GM12878 (cell line): ENCODE measurements at regions not wholly inside any gene's neighbourhood (a gene's known extent, or its start where the extent isn't known, plus 50 kb on each side); places are given as distances from the start of the nearest gene placed in this dataset.

Experiments used
- ATAC-seq: fragments of 200-7000 bp; cut with Tn5 transposase; 3 replicates; pipeline ENCODE4 v1.9.1; 2020; ENCODE audit warnings: mild to moderate bottlenecking, moderate library complexity
- BruUV-seq: library from RNA; stranded (reverse); fragments of 400-500 nt; replicated peaks from 2 replicates; lab custom pipeline; 2021; lab: Mats Ljungman, UMichigan
- CTCF ChIA-PET: fragments of 300-600 bp; sonication (Branson Sonifier 250); formaldehyde crosslinking; extraction: SDS; loops from one replicate; lab custom pipeline; 2021; ENCODE audit warnings: inconsistent platforms; lab: Yijun Ruan, JAX
- POLR2A ChIA-PET: fragments of 350-600 bp; formaldehyde crosslinking; extraction: SDS; loops from one replicate; lab custom pipeline; 2021; ENCODE audit warnings: inconsistent platforms; lab: Charles Lee
- RAD21 ChIA-PET: fragments of 300-600 bp; sonication (Branson Sonifier 250); formaldehyde crosslinking; loops from one replicate; lab custom pipeline; 2023; ENCODE audit warnings: antibody characterized with exemption; ENCODE audit not compliant: unreplicated experiment; lab: Charles Lee
- SMC1A ChIA-PET: fragments of 300-600 bp; sonication (Branson Sonifier 250); formaldehyde crosslinking; loops from one replicate; lab custom pipeline; 2023; ENCODE audit not compliant: unreplicated experiment, uncharacterized antibody; lab: Charles Lee
- DNase-seq: peaks from one replicate; pipeline ENCODE4 v3.0.0-alpha.2; 2011; ENCODE audit warnings: low read depth, low spot score
- FAIRE-seq: peaks from 3 replicates; lab custom pipeline; 2011; peaks lifted over from hg19 to GRCh38; lab: Jason Lieb, UNC
- H2AFZ ChIP-seq: 2 replicates; pipeline ENCODE4 v1.6.0; 2011; ENCODE audit warnings: low read depth, low read length, control low read depth; ENCODE audit not compliant: control insufficient read depth
- H3K27ac ChIP-seq: 2 replicates; pipeline ENCODE4 v1.5.1; 2011; ENCODE audit warnings: control low read depth; ENCODE audit not compliant: control insufficient read depth, insufficient read depth
- H3K27me3 ChIP-seq, 2 experiments: replicated peaks in 1 of 2; 2 replicates each; pipeline versions ENCODE4 v1.6.0 to v1.6.1; 2011; ENCODE audit warnings: low read length in 1 of 2; ENCODE audit not compliant: control insufficient read depth in 2 of 2, insufficient read depth in 2 of 2
- H3K36me3 ChIP-seq, 2 experiments: 2 replicates each; pipeline ENCODE4 v1.5.1; 2011; ENCODE audit warnings: low read length in 1 of 2; ENCODE audit not compliant: control insufficient read depth in 2 of 2, insufficient read depth in 2 of 2
- H3K4me1 ChIP-seq: 2 replicates; pipeline ENCODE4 v1.6.1; 2011; ENCODE audit warnings: mild to moderate bottlenecking, low read length, moderate library complexity, mixed read lengths; ENCODE audit not compliant: control insufficient read depth, insufficient read depth
- H3K4me2 ChIP-seq: 2 replicates; pipeline ENCODE4 v1.6.0; 2011; ENCODE audit warnings: control low read depth; ENCODE audit not compliant: control insufficient read depth, insufficient read depth
- H3K4me3 ChIP-seq: fragments of 200-600 bp; sonication (generic); 2 replicates; pipeline ENCODE4 v1.5.1; 2016
- H3K79me2 ChIP-seq: 2 replicates; pipeline ENCODE4 v1.6.0; 2011; ENCODE audit warnings: low read length; ENCODE audit not compliant: control insufficient read depth, insufficient read depth
- H3K9ac ChIP-seq: 2 replicates; pipeline ENCODE4 v1.8.0; 2011; ENCODE audit warnings: low read length, control low read depth, mixed read lengths; ENCODE audit not compliant: control insufficient read depth, insufficient read depth
- H3K9me3 ChIP-seq: replicated peaks from 3 replicates; pipeline ENCODE4 v1.5.1; 2011; ENCODE audit warnings: mild to moderate bottlenecking, low read length; ENCODE audit not compliant: control insufficient read depth, insufficient read depth
- H4K20me1 ChIP-seq: 2 replicates; pipeline ENCODE4 v1.6.0; 2011; ENCODE audit not compliant: control insufficient read depth, insufficient read depth
- CHD1 ChIP-seq: IDR thresholded peaks from 2 replicates; pipeline ENCODE4 v1.6.1; 2012; ENCODE audit warnings: low read depth, low read length, improper control_type of control experiment
- E2F4 ChIP-seq: IDR thresholded peaks from 2 replicates; pipeline ENCODE4 v1.6.1; 2012; ENCODE audit warnings: low read depth, low read length, improper control_type of control experiment
- ESRRA ChIP-seq: IDR thresholded peaks from 2 replicates; pipeline ENCODE4 v1.6.1; 2012; ENCODE audit warnings: mild to moderate bottlenecking, low read length, improper control_type of control experiment
- GABPA ChIP-seq: IDR thresholded peaks from 2 replicates; pipeline ENCODE4 v1.6.1; 2014; ENCODE audit warnings: antibody characterized with exemption, low read depth, mild to moderate bottlenecking, inconsistent platforms
- HDGF ChIP-seq: fragments of 450-650 bp; IDR thresholded peaks from 2 replicates; pipeline ENCODE4 v1.6.1; 2016; ENCODE audit warnings: antibody characterized with exemption
- LARP7 ChIP-seq: fragments of 450-650 bp; IDR thresholded peaks from 2 replicates; pipeline ENCODE4 v1.6.1; 2017; ENCODE audit warnings: mild to moderate bottlenecking
- MTA3 ChIP-seq: IDR thresholded peaks from 2 replicates; pipeline ENCODE4 v1.6.1; 2012; ENCODE audit warnings: low read length, inconsistent platforms, borderline replicate concordance
- NFYB ChIP-seq: IDR thresholded peaks from 2 replicates; pipeline ENCODE4 v1.6.1; 2011; ENCODE audit warnings: low read depth, mild to moderate bottlenecking, low read length, improper control_type of control experiment, moderate library complexity; ENCODE audit not compliant: insufficient read depth
- NKRF ChIP-seq: fragments of 450-650 bp; conservative IDR thresholded peaks from 2 replicates; pipeline ENCODE4 v1.6.1; 2017; ENCODE audit warnings: mild to moderate bottlenecking, moderate library complexity
- NRF1 ChIP-seq: conservative IDR thresholded peaks from 2 replicates; pipeline ENCODE4 v1.6.1; 2011; ENCODE audit warnings: mild to moderate bottlenecking, low read depth, low read length, improper control_type of control experiment
- POLR2A ChIP-seq: IDR thresholded peaks from 2 replicates; pipeline ENCODE4 v1.6.1; 2011; ENCODE audit warnings: low read depth, mild to moderate bottlenecking, low read length
- SIX5 ChIP-seq: IDR thresholded peaks from 2 replicates; pipeline ENCODE4 v1.6.1; 2011; ENCODE audit warnings: mild to moderate bottlenecking, low read depth, low read length, moderate library complexity; ENCODE audit not compliant: severe bottlenecking
- SPI1 ChIP-seq: IDR thresholded peaks from 2 replicates; pipeline ENCODE4 v1.6.1; 2011; ENCODE audit warnings: low read depth, mild to moderate bottlenecking, low read length, moderate library complexity, borderline replicate concordance; ENCODE audit not compliant: insufficient read depth
- SRF ChIP-seq, 2 experiments: IDR thresholded peaks; 2 replicates each; pipeline ENCODE4 v1.6.1; 2011; ENCODE audit warnings: low read depth in 2 of 2, low read length in 2 of 2, mild to moderate bottlenecking in 1 of 2, moderate library complexity in 1 of 2
- TAF1 ChIP-seq: IDR thresholded peaks from 2 replicates; pipeline ENCODE4 v1.6.1; 2011; ENCODE audit warnings: mild to moderate bottlenecking, low read depth, low read length, borderline replicate concordance
- TCF12 ChIP-seq: IDR thresholded peaks from 2 replicates; pipeline ENCODE4 v1.6.1; 2011; ENCODE audit warnings: low read depth, mild to moderate bottlenecking, low read length
- YBX1 ChIP-seq: fragments of 450-650 bp; IDR thresholded peaks from 2 replicates; pipeline ENCODE4 v1.6.1; 2016; ENCODE audit warnings: antibody characterized with exemption
- ZNF24 ChIP-seq: fragments of 450-650 bp; IDR thresholded peaks from 2 replicates; pipeline ENCODE4 v1.6.1; 2017; ENCODE audit warnings: antibody characterized with exemption, mild to moderate bottlenecking
- ZNF687 ChIP-seq: fragments of 450-650 bp; IDR thresholded peaks from 2 replicates; pipeline ENCODE4 v1.6.1; 2017; ENCODE audit warnings: mild to moderate bottlenecking, moderate library complexity
- WGBS: methylation state at CpG from one replicate; pipeline ENCODE4 v1.1.6; 2016; ENCODE audit warnings: low lambda C conversion rate; ENCODE audit not compliant: insufficient replicate concordance, insufficient coverage; ENCODE audit errors: missing lambda C conversion rate; 5-methylcytosine and 5-hydroxymethylcytosine counted together
- in situ Hi-C: fragments of 300-500 bp; cut with MboI; formaldehyde crosslinking; loops from 9 replicates; pipeline ENCODE4 v1.14.3; 2018; ENCODE audit warnings: mixed read lengths
- intact Hi-C: fragments of 100-400 bp; cut with micrococcal nuclease; formaldehyde crosslinking; loops from one replicate; pipeline ENCODE4 v1.14.2; 2022; ENCODE audit not compliant: unreplicated experiment

GRCh38 chr4:186809070-186809469 lies 85.4 kb upstream of the FAT1 start:
- Histone ChIP-seq H3K4me2 (no peak overlapping the region), H3K9ac (no peak overlapping the region), H2AFZ (no peak overlapping the region), H3K27ac (no peak overlapping the region), H3K4me3 (no peak overlapping the region), H3K4me1 (no peaks in the 10 kb centered on the region), H3K27me3 (no peaks in the 10 kb centered on the region), H3K36me3 (no peaks in the 10 kb centered on the region), H3K9me3 (no peaks in the 10 kb centered on the region), H4K20me1 (no peaks in the 10 kb centered on the region), H3K79me2 (no peaks in the 10 kb centered on the region)
- FAIRE-seq (no peak), ATAC-seq (no peak), DNase-seq (no peak)
- TF ChIP-seq POLR2A, result no peak
- no peak for TF ChIP-seq E2F4
- TF ChIP-seq LARP7, result no peak
- no peak for TF ChIP-seq NRF1
- no peak for TF ChIP-seq SIX5
- TF ChIP-seq NKRF, result no peak
- no peak for TF ChIP-seq MTA3
- TF ChIP-seq NFYB, result no peak
- no peak for TF ChIP-seq HDGF
- no peak for TF ChIP-seq TCF12
- no peak for TF ChIP-seq SRF (IDR thresholded peaks at IDR 0.05; ENCODE audit: low read depth in 2 of 2, low read length in 2 of 2)
- no peak for TF ChIP-seq YBX1
- no peak for TF ChIP-seq CHD1
- TF ChIP-seq GABPA, result no peak
- TF ChIP-seq ESRRA, result no peak
- no peak for TF ChIP-seq ZNF24
- no peak for TF ChIP-seq ZNF687
- TF ChIP-seq SPI1, result no peak
- TF ChIP-seq TAF1, result no peak
- WGBS, result 43% methylated on average over 2 of the region's 2 CpGs
- intact Hi-C loops, result no loop called here
- in situ Hi-C loops, result no loop called here
- SMC1A ChIA-PET, result no interaction called here
- POLR2A ChIA-PET, result no interaction called here
- no TSS peak for BruUV-seq
- CTCF ChIA-PET, result no interaction called here
- RAD21 ChIA-PET, result no interaction called here
